T-helper 1 cell (primary cell): ENCODE measurements at regions not wholly inside any gene's neighbourhood (a gene's known extent, or its start where the extent isn't known, plus 50 kb on each side); places are given as distances from the start of the nearest gene placed in this dataset.
A peak's percentile ranks its signal among the peaks of the same experiment; 100 is the strongest.

ENCODE experiments used
- DNase-seq, 5 donors: peaks; one replicate each; pipeline ENCODE4 v3.0.0-alpha.2; 2012 to 2020

- peak in 1 of 5 donors; percentile 7 for DNase-seq
These were observed 209.9 kb downstream of the COL4A1 start for GRCh38 chr13:110097013-110097412.

- DNase-seq, result no peak
These were observed 214.1 kb downstream of the COL4A1 start for GRCh38 chr13:110092831-110093247.

DNA sequence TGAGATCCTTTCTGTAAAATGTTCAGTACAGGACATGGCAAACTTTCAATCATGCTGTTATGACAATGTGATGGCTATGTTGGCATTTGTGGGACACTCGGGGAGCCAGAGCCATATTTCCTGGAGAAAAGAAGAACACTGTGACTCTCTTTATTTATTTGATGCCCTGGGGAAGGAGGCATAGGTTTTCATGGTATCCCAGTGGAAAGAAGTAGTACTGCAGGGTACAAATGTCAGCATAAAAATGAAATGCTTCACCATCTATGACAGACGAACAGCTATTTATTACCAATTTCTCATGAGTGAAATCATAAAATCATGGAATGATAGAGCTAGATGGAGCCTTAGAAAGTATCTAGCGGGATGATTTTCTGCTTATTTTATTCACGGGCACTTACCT is 217.1 kb downstream of the COL4A1 start:
- no peak for DNase-seq

GRCh38 chr13:110089100-110089499 is 217.9 kb downstream of the COL4A1 start:
- no peak for DNase-seq

- no peak for DNase-seq
These were observed 233.0 kb downstream of the COL4A1 start for GRCh38 chr13:110073982-110074381.

- no peak for DNase-seq
These were observed 236.3 kb downstream of the COL4A1 start for GRCh38 chr13:110070511-110071120.

DNA sequence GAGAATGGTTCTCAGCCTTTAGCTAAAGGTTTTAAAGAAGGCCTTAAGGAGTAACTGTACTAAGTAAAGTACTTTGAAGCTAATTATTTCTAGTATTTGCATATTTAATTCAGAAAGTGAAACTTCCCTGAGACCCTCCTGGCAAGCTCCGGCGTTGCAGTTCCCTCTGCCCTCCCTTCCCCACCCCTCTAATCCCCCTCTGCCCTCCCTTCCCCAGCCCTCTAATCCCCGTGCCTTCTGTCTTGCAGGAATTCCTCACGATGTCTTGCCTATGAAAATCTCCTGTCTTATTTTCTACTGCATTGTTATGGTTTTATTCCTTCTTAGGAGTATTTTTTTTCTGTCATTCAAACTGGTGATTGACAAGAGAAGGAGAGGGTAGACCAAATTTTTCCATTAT is 236.9 kb downstream of the COL4A1 start:
- DNase-seq, result no peak

DNA sequence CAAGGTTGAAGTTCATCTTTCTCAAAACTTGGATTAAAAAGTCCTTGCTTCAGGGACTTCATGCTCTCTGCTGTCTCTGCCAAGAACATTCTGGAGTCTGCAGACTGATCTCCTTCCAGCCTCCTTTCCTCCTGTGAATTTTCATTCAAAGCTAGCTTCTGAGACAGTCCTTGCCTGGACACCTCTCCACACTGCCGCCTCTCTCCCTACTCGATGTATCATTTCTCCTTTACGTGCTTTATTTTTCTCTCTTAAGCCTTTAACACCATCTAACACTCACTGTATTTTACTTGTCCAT is 238.8 kb downstream of the COL4A1 start:
- no peak for DNase-seq

- DNase-seq, result no peak
These were observed 239.4 kb downstream of the COL4A1 start for GRCh38 chr13:110067355-110068175.

DNA sequence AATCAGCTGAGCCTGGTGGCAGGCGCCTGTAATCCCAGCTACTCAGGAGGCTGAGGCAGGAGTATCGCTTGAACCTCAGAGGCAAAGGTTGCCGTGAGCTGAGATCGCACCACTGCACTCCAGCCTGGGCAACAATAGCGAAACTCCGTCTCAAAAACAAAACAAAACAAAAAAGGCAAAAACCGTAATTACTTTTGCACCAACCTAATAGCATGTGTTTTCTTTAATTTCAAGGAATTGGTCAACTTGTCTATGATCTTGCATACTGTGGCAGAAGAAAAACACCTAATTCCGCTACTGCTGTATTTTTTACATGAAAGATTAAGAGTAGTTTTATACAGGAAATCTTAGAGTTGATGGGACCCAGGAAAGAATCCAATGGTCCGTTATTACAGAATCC is 241.2 kb downstream of the COL4A1 start:
- DNase-seq, result no peak

- DNase-seq, result no peak
These were observed 243.2 kb downstream of the COL4A1 start for GRCh38 chr13:110063490-110064421.

GRCh38 chr13:110062777-110063442 is 244.0 kb downstream of the COL4A1 start:
- DNase-seq, result no peak

GRCh38 chr13:110062077-110062776 is 244.7 kb downstream of the COL4A1 start:
- DNase-seq, result no peak

GRCh38 chr13:110061270-110061669 is 245.7 kb downstream of the COL4A1 start:
- DNase-seq, result no peak

GRCh38 chr13:110057052-110057451 is 249.9 kb downstream of the COL4A1 start:
- no peak for DNase-seq

GRCh38 chr13:110056640-110057039 is 250.3 kb downstream of the COL4A1 start:
- DNase-seq, result no peak

- no peak for DNase-seq
These were observed 251.9 kb downstream of the COL4A1 start for GRCh38 chr13:110055089-110055488.

GRCh38 chr13:110054041-110054440 is 252.9 kb downstream of the COL4A1 start:
- no peak for DNase-seq

DNA sequence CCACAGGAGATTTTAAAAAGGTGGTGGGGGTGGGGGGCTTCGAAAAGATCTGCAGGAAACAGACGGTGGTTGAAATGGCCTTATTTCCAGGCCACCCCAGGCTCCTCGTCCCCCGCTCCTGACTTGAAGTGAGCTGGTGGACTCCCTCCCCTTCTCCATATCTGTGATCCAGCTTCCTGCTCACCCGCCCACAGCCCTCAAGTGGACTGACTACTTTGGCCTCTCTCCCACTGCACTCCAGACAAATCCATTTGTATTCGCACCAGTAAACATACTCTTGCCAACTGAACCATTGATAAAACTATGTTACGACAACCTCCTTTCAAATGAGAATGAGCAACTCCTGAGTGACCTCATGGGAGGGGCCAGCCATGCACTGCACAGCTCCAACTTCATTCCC is 259.5 kb downstream of the COL4A1 start:
- no peak for DNase-seq

DNA sequence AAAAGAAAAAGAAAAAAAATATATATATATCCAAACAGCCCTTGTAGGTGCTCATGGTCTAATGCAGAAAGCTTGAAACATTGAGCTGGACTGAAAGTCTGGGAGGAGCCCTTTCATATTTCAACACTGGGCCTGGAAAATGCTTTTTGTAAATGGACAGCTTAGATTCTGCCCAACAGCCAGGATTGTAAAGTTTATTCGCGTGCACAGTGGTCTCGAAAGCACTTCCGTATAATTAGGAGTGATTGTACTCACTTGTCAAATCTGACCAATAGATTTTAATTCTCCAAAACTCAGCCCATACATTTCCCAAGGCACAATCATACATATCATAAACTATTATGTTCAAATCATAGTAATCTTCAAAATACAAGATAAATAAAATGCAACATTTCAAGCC is 260.1 kb downstream of the COL4A1 start:
- no peak for DNase-seq

- DNase-seq, result no peak
These were observed 259.5 kb upstream of the IRS2 start for GRCh38 chr13:110045919-110046318.

GRCh38 chr13:110045202-110045601 is 258.8 kb upstream of the IRS2 start:
- no peak for DNase-seq
